OCI-LY3 (cell line): ENCODE measurements at regions not wholly inside any gene's neighbourhood (a gene's known extent, or its start where the extent isn't known, plus 50 kb on each side); places are given as distances from the start of the nearest gene placed in this dataset.

Experiments used
- H2AFZ ChIP-seq: fragments of 200-600, 300-600 bp; shearing (Covaris generic); 2 replicates; pipeline ENCODE4 v1.6.0; 2014; ENCODE audit warnings: antibody characterized with exemption, low read depth, low read length
- H3K27ac ChIP-seq: fragments of 200-600, 300-600 bp; sonication (generic); 2 replicates; pipeline ENCODE4 v1.5.1; 2014; ENCODE audit warnings: mild to moderate bottlenecking, low read length, moderate library complexity, mixed read lengths
- H3K27me3 ChIP-seq: fragments of 200-600, 300-600 bp; sonication (generic); 2 replicates; pipeline ENCODE4 v1.6.1; 2014; ENCODE audit warnings: low read depth, low read length, mixed read lengths
- H3K36me3 ChIP-seq: fragments of 200-600, 300-600 bp; sonication (generic); replicated peaks from 2 replicates; pipeline ENCODE3; 2014; ENCODE audit warnings: low read depth, low read length, mixed read lengths
- H3K4me1 ChIP-seq: fragments of 300-600, 200-600 bp; sonication (generic); 2 replicates; pipeline ENCODE4 v1.6.1; 2014; ENCODE audit warnings: low read length, mixed read lengths
- H3K4me2 ChIP-seq: fragments of 200-600, 300-600 bp; sonication (generic); 2 replicates; pipeline ENCODE4 v1.6.1; 2014; ENCODE audit warnings: low read length, mixed read lengths
- H3K4me3 ChIP-seq: fragments of 300-600, 200-600 bp; sonication (generic); 2 replicates; pipeline ENCODE4 v1.5.1; 2014; ENCODE audit warnings: antibody characterized with exemption, mild to moderate bottlenecking, low read length, moderate library complexity
- H3K79me2 ChIP-seq: fragments of 300-600, 200-600 bp; shearing (Covaris generic); 2 replicates; pipeline ENCODE4 v1.6.1; 2014; ENCODE audit warnings: mild to moderate bottlenecking, low read length, mixed read lengths
- H3K9ac ChIP-seq: fragments of 300-600, 200-600 bp; shearing (Covaris generic); 2 replicates; pipeline ENCODE4 v1.6.0; 2014; ENCODE audit warnings: mild to moderate bottlenecking, low read length, moderate library complexity
- H3K9me3 ChIP-seq: fragments of 200-600, 300-600 bp; shearing (Covaris generic); 2 replicates; pipeline ENCODE4 v1.6.1; 2014; ENCODE audit warnings: low read length, mixed read lengths; ENCODE audit not compliant: insufficient read depth
- H4K20me1 ChIP-seq: fragments of 200-600, 300-600 bp; sonication (generic); 2 replicates; pipeline ENCODE4 v1.6.1; 2016; ENCODE audit warnings: low read length, mixed read lengths; ENCODE audit not compliant: insufficient read depth
- CTCF ChIP-seq: fragments of 200-600, 300-600 bp; sonication (generic); IDR thresholded peaks from 2 replicates; pipeline ENCODE4 v1.5.1; 2014; ENCODE audit warnings: antibody characterized with exemption, low read length, low read depth
- EZH2phosphoT487 ChIP-seq: fragments of 200-600 bp; shearing (Covaris generic); IDR thresholded peaks from 2 replicates; pipeline ENCODE4 v1.6.1; 2018; ENCODE audit warnings: antibody characterized with exemption, mixed run types, low read depth

- Histone ChIP-seq H4K20me1 (no peaks in the 10 kb centered on the region), H3K27ac (no peak overlapping the region), H3K4me3 (peak overlapping the region; percentile 71), H2AFZ (peak overlapping the region; percentile 89), H3K4me2 (peak overlapping the region; percentile 91), H3K79me2 (no peaks in the 10 kb centered on the region), H3K36me3 (no peaks in the 10 kb centered on the region), H3K4me1 (peaks cover 19% of the 10 kb centered on the region), H3K9me3 (no peaks in the 10 kb centered on the region), H3K27me3 (peaks cover 12% of the 10 kb centered on the region), H3K9ac (peak overlapping the region; percentile 43)
- TF ChIP-seq CTCF (peak; percentile 91), EZH2phosphoT487 (no peak)
Observed at GRCh38 chr15:85296615-85297402, 83.6 kb upstream of the AKAP13 start.

DNA sequence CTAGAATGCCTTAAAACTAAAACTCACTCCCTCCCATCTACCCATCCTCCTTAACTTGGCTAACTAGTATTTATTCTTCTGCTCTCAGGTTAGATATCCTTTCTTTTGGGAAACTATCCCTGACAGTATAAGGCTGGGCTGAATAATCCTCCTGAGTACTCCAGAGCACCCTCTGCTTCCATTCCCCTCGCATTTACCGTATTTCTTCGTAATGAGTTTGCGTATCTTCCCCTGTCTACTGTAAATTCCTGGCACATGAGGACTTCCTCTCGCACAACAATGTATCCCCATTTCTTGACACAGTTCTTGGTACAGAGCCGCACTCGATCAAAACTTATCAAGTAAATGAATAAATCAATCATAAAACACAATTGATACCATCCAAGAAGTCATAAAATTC lies 82.9 kb upstream of the AKAP13 start:
- Histone ChIP-seq H3K9ac (no peak overlapping the region), H2AFZ (no peak overlapping the region), H4K20me1 (no peaks in the 10 kb centered on the region), H3K4me2 (no peak overlapping the region), H3K9me3 (no peaks in the 10 kb centered on the region), H3K4me3 (no peak overlapping the region), H3K27ac (no peak overlapping the region), H3K36me3 (no peaks in the 10 kb centered on the region), H3K27me3 (peaks cover 9% of the 10 kb centered on the region), H3K79me2 (no peaks in the 10 kb centered on the region), H3K4me1 (peaks cover 26% of the 10 kb centered on the region)
- no peak for TF ChIP-seq CTCF
- TF ChIP-seq EZH2phosphoT487, result no peak

DNA sequence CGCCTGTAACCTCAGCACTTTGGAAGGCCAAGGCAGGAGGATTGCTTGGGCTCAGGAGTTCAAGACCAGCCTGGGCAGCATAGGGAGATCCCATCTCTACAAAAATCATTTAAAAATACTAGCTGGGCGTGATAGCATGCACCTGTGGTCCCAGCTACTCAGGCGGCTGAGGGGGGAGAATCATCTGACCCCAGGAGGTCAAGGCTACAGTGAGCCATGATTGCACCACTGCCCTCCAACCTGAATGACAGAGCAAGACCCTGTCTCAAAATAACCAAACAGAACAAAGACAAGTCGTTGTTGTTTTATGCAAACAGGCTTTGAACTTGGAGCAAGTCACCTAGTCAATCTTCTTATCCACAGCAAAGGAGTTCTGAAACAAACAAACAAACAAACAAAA lies 82.0 kb upstream of the AKAP13 start:
- Histone ChIP-seq H3K9me3 (no peaks in the 10 kb centered on the region), H3K36me3 (no peaks in the 10 kb centered on the region), H3K9ac (no peak overlapping the region), H3K4me2 (no peak overlapping the region), H3K4me1 (peaks cover 32% of the 10 kb centered on the region), H3K27me3 (peaks cover 9% of the 10 kb centered on the region), H2AFZ (no peak overlapping the region), H3K27ac (no peak overlapping the region), H3K4me3 (no peak overlapping the region), H4K20me1 (no peaks in the 10 kb centered on the region), H3K79me2 (no peaks in the 10 kb centered on the region)
- TF ChIP-seq CTCF (no peak), EZH2phosphoT487 (no peak)

DNA sequence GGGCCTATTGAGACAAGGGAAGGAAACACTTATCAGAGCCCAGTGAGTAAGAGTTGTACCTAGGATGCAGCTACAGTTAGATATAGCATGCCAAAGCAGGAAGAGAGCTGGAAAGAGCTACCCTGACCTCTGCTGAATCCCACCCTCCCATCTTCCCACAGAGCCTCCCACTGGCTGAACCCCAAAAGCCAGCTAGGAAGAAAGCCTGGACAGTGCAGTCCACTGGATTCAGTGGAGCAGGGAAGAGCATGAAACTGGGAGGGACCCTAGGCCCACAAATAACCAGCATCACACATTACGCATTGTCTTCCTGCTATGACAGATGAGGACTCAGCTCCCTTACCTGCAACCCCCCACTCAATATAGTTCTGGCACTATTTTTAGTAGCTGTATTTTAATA lies 81.5 kb upstream of the AKAP13 start:
- Histone ChIP-seq H3K4me3 (no peak overlapping the region), H3K9ac (no peak overlapping the region), H3K79me2 (no peaks in the 10 kb centered on the region), H3K36me3 (no peaks in the 10 kb centered on the region), H3K4me2 (no peak overlapping the region), H3K27me3 (peaks cover 9% of the 10 kb centered on the region), H3K9me3 (no peaks in the 10 kb centered on the region), H4K20me1 (no peaks in the 10 kb centered on the region), H3K4me1 (peaks cover 32% of the 10 kb centered on the region), H2AFZ (no peak overlapping the region), H3K27ac (no peak overlapping the region)
- TF ChIP-seq CTCF, result no peak
- TF ChIP-seq EZH2phosphoT487, result no peak
